NCI-H2196 treated with DMSO at 0.1 percent for 48 hours (cell line): ENCODE measurements at regions not wholly inside any gene's neighbourhood (a gene's known extent, or its start where the extent isn't known, plus 50 kb on each side); places are given as distances from the start of the nearest gene placed in this dataset.

Experiments used
- DNase-seq: peaks from one replicate; lab custom pipeline; 2025; ENCODE audit not compliant: unreplicated experiment; lab: John Stamatoyannopoulos, UW

DNA sequence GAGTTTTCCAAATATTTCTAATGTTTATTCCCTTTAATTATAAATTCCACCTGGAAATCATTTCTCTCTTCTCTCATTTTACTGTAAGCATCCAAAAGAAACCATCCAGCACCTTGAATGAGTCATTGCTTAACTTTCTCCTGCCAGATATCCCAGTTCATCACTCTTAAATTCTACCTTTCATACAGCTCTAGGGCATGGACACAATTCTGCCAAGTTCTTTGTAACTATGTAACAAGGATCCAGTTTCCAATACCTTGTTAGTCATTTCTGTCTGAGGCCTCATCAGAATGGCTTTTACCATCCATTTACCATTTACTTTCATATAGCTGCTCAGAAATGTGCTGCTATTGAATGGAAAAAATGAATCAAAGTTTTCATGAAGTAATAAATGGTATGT, 455.4 kb upstream of the TENM4 start:
- DNase-seq = no peak

DNA sequence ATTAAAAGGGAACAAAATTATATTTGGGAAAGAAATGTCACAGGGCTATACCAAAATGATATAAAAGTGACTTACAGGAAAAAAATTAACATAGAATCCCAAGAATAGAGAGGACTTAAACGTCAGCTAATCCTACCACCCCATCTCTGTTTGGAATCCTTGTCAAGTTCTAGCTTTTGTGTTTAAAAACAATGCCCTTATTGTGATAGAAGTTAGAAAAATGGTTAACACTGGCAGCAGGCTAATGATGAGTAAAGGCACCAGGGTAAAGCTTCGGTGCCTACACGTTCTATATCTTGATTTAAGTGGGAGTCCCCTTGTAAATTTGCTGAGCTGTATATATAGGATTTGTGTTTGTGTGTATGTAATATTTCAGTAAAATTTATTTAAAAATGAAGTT, 453.3 kb upstream of the TENM4 start:
- no peak for DNase-seq

DNA sequence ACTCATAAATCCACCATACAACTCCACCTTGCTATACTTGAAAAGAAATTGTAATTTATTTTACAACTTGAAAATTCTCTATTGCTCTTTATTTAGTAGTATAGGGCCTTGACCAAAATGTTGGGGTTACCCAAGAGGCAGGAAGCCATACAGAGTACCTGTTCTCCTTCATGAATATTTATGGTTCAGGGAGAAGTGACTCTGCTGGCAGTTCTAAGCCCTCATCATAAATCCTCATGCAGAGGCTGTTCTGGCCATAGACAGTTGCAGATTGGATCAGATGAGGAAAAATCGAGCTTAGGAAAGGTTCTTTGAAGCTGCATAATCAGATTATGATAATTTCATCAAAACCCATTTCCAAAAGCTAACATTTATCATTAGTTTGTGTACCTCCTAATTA, 449.4 kb upstream of the TENM4 start:
- no peak for DNase-seq

DNA sequence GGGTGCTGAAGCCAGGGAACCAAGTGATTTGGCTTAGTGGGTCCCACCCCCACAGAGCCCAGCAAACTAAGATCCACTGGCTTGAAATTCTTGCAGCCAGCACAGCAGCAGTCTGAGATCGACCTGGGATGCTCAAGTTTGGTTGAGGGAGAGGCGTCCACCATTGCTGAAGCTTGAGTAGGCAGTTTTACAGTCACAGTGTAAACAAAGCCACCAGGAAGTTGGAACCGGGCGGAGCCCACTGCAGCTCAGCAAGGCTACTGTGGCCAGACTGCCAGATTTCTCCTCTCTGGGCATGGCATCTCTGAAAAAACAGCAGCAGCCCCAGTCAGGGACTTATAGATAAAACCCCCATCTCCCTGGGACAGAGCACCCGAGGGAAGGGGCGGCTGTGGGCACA, 424.1 kb upstream of the TENM4 start:
- DNase-seq = no peak

DNA sequence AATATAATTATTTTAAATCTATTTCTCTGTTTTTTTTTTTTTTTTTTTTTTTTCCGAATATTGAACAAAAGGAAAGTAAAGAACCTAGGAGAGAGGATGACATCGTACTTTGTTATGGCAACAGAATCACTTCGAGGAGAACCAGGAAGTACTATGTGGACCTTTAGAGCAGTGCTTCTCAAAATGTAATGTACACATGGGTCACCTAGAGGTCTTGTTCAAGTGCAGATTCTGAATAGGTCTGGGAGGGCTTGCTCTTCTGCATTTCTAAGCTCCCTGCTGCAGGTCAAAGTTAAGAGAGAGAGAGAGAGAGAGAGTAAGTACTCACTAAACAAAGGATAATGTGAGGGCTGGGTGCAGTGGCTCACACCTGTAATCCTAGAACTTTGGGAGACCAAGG, 419.5 kb upstream of the TENM4 start:
- no peak for DNase-seq

DNA sequence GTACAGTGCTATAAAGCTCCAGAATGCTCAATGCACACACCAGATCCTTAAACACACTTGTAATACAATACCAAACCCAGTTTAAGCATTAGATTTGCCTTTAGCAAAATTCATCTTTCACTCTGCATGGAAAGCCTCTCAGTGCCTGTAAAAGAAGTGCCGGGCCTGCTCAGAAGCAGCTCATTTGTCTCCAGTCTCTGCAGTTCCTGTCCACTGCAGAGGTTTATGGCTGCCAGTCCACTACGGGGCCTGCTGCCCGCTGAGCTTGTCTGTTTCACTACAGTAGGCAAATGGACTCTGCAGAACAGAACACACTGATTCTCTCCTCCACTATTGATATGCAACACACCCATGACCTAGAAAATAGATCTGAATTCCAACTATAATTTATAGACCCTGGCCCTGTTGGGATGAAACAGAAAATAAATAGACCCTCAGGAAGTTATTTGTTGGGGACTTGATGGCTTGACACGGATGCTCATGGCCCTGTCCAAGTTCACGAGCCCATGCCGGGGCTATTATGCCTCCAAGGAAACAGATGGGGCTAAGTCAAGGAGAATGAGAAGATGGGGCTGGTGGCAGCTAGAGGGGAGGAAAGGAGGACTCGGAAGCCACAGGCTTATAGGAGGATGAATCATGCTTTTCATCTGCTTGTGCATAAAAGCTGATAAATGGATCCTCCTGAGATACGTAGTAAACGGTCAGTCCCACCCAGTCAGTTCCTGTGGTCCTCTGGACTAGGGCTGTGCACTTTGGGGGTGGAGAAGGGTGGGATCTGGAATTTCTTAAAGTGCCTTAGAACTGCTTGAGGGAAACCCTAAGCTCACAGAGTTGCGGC, 416.8 kb upstream of the TENM4 start:
- no peak for DNase-seq

DNA sequence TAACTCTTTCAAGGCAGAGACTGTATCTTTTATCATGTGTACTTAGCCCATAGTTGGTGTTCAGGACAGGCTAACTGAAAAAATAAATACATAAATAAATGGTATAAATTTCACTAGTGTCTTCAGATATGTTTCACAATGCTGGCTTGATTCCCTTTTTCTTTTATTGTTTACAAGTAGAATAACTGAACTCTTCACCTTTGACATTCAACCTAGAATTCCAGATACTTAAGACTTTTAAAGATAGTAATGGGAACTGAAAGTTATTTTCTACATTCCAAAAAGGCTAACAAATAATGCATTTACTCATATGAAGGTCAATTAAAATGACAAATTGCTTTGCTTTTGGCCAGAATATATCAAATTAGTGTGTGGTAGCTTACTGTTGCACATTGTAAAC, 411.3 kb upstream of the TENM4 start:
- no peak for DNase-seq

DNA sequence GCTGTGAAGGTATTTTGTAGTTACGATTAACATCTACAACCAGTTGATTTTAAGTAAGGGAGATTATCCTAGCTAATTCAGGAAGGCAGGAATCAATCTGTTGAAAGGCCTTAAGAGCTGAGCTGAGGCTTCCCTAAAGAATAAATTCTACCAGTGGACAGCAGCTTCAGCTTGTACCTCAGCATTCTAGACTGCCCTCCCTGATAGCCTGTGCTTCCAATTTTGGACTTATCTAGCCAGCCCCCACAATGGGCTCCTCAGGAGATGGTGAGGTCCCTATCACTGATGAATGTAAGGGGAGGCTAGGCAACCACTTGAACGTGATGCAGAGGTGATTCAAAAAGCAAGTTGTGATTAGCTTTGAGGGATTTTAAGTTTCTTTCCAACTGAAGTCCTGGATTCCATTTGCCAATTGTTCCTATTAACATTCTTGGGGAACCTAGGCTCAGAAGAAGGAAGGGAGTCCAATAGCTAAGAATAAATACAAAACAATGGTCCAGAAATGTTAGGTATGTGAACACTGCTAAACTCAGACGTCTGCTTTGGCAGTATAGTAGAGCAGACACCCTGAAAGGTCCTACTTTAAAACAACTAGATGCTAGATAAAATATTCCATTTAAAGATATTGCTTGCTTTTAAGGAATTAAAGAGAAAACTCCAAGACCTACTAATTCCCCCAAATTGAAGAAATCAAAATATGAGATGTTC, 404.3 kb upstream of the TENM4 start:
- no peak for DNase-seq

DNA sequence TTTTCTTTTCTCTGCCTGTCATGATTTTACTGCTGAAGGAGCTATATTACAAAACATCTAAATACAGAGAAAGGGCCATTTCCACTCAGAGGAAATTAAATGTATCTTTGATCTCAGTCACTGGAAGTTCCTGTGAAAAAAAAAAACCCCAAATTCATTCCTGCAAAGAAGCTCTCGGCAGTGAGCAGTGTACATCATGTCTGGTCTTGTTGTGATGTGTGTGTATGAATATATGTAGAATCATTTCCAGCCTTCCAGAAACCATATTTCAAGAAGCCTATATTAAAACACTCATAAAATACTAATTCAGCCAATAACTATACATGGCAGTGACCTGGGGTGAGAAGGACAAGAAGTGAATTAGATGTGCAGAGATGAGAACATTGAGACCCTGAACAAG, 393.2 kb upstream of the TENM4 start:
- no peak for DNase-seq

DNA sequence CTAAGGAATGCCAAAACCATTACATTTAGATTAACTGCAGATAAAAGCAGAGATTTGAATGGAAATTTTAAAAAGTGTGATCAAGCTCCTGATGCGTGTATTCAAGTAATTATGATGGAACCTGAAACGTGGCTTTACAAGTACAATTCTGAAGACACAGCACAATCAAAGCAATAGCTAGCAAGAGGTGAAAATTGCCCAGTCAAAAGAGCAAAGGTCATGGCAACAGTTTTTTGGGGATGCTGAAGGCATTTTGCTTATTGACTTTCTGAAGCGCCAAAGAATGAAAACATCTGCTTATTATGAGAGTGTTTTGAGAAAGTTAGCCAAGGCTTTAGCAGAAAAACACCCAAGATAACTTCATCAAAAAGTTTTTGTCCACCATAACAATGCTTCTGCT, 389.6 kb upstream of the TENM4 start:
- no peak for DNase-seq

DNA sequence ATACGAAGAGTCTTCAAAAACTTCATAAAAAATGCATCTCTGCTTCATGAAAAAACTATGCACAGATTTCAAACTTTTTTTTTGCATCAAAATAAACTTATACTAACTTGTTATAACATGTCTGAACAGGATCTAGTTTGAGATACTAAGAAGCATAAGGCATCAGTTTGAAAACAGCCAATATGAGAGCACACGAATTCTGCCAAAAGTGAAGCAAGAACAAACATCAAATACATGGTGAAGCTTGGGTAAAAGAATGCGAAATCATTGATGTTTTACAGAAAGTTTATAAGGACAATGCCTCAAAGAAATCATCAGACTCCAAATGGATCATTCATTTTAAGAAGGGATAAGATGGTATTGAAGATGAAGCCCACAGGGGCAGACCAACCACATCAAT, 389.1 kb upstream of the TENM4 start:
- no peak for DNase-seq

DNA sequence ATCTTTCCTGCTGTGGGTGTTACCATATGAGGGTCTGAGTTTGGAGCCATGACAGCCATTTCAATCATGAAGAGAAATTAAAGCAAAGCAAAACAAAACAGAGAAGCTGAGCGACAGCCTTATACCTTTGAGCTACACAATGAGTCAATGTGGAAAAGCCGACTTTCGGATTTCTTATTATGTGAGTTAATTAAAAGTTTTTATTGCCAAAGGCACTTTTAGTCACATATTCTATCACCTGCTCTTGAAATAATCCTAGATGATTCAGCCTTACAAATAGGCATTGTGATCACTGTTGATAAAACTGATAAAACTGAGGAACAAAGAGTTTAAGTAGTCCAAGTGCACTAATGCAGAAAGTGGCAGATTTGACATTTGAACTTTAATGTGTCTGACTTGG, 381.9 kb upstream of the TENM4 start:
- DNase-seq = no peak

DNA sequence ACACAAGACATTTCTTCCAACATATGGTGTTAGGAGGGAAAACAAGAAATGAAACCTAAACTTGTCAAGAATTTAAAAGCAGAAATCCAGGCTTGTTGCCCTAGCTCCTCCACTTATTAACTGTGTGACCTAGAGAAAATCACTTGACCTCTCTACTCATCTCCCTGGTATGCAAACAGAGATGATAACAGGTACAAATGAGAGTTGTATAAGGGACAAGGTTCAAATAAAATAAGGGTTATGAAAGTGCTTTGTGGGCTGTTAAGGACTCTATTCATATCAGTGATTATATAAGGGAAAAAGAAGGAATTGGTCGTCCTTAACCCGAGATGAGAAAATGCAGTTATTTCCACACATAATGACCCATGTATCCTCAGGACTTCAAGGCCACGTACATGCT, 372.7 kb upstream of the TENM4 start:
- DNase-seq = no peak

DNA sequence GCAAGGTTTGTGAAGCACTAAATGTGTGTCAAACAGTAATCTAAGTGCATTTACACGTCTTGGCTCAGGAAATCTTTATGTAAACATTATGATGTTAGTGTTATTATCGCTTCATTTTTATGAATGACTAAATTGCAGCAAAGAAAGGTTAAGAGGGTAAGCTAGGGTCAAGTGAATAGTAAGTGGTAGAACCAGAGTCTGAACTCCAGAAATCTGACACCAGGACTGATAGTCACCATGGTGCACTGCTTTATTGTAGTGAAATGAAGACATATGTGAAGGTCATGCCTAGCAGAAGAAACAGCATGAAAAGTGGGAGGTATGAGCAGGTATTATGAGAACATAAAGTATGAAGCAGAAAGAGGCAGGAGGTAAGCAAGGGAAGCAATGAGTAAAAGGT, 368.7 kb upstream of the TENM4 start:
- no peak for DNase-seq

DNA sequence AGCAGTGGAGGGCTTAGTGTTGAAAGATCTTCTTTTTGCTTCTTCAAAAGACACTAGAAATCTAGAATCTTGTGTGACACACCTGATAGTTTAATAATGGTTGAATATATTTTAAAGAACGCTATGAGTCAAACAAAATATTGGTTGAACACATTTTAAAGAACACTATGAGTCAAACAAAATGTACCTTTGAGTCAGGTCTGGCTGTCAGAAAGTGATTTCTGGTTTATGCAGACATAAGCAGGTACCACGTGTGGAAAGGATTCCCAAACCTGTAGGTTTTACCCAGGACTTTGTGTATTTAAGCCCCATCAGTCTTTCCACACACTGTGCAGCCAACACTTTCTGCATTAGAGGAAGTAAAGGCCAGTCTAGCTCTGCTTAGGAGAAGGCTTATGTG, 366.7 kb upstream of the TENM4 start:
- no peak for DNase-seq

DNA sequence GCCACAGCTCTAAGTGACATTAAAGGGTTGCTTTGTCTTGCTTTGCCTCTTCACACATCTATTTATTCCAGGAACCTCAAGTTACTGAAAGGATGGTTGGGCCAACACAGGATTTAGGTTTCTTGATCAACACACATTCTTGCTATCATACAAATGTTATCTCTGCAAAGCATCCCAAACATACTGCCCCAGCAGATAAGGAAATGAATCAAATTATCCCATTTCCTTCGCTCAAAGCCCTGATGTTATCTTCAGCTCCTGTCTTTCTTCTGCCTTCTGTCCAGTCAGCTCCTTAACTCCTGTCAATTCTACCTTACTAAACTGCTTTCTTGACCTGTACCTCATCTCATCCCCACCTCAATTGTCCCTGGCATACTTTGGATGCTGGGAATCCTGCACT, 355.9 kb upstream of the TENM4 start:
- DNase-seq = no peak

DNA sequence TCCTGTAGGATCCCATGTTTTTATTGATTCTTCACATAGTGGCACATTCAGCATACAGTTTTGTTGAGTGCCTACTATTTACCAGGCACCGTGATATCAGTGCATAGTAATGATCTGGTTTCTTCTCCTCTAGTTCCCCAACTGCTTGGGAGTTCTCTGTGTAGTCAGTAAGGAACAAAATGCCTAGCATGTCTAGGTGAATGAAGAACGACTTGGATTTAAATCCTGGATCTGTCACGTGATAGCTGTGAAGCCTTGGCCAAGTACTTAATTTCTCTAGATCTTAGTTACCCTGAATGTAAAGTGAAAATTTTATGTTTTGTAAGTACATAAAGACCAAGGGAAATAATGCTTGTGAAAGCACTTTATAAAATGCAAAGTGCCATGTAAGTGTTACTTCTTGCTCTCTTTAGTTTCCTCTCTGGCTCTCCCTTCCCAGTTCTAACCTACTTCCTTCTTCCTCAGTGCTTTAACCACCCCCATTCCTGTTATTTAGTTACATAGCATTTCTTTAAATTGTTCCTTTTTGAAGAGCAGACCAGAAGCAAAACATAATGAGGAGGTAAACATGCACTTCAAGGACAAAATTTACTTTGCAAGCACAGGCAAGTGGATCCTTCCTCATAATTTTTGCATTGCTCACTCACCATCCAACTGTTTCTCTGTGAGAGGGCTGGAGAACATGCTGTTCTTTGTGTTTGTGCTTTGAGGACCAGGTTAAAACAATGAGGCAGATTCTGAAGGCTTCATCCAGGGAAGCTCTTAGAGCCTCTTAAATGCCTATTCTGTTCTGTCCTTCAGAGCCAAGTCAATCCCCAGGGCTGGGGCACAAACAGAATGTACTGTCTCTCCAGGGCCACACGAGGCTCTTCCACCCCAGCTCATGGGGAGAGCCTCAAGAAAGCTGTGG, 353.9 kb upstream of the TENM4 start:
- no peak for DNase-seq

DNA sequence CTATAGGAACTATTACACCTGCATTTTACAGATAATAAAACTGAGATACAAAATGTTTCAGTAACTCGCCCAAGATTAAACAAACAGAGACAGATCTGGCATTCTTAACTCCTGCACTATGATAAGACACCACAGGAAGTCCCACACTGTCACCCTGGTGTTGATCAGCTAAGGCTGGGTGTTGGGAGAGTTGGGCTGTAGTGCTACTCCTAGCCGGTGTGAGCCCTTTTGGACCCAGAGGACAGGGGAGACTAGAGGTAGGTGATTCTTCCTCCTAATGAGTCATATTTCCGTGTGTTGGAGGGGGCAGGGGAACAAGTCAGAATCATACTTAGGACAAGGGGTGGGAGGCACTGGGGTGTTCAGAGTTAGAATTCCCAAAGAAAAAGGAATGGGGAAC, 353.2 kb upstream of the TENM4 start:
- DNase-seq = no peak

DNA sequence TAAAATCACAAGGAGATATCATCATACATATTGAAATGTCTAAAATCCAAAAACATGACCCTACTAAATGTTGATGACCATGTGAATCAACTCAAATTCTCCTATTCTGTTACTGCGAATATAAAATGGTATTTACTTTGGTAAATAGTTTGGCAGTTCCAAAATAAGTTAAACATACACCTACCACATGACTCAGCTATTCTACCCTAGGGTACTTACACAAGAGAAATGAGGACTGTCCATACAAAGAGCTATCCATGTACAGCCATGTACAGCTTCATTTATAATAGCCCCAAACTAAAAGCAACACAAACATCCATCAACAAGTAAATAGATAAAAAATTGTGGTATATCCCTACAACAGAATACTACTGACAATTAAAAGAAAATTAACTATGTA, 346.1 kb upstream of the TENM4 start:
- DNase-seq = no peak

DNA sequence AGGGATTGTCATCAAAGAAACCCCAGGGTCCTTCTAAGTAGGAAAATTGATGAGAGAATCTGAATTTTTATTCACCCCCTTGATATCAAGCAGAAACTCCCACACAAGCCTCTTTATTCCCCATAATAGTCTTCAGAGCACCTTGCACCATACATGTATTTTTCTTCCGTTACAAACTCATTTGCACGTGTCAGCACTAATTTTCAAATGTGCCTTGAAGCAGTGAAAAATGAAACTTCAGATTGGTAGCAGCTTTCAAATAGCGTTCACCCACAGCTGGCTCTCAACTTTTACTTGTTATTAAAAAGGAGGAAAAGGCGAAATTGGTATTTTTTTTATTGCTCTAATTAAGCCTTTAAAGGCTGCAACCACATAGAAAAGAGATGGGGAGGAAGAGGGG, 343.0 kb upstream of the TENM4 start:
- no peak for DNase-seq

DNA sequence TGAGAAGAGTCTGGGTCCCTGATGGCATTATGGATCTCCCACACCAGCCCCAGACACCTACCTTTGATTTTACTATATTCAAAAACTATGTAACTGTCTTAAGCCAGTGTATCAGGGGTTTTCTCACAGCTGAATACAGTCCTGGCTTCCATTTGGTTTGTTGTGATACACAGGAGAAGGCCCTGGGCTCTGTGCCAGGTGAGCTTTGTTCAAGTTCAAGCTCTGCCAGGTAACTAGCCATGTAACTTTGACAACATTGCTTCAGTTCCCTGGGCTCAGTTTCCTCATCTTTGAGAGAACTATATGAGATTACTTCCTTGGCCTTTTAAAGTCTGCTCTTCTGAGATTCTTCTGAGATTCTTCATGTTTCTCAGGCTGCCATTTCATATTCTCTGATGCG, 327.5 kb upstream of the TENM4 start:
- DNase-seq = no peak
